ENCODE measurements at regions not wholly inside any gene's neighbourhood (a gene's known extent, or its start where the extent isn't known, plus 50 kb on each side); places are given as distances from the start of the nearest gene placed in this dataset.

DNA sequence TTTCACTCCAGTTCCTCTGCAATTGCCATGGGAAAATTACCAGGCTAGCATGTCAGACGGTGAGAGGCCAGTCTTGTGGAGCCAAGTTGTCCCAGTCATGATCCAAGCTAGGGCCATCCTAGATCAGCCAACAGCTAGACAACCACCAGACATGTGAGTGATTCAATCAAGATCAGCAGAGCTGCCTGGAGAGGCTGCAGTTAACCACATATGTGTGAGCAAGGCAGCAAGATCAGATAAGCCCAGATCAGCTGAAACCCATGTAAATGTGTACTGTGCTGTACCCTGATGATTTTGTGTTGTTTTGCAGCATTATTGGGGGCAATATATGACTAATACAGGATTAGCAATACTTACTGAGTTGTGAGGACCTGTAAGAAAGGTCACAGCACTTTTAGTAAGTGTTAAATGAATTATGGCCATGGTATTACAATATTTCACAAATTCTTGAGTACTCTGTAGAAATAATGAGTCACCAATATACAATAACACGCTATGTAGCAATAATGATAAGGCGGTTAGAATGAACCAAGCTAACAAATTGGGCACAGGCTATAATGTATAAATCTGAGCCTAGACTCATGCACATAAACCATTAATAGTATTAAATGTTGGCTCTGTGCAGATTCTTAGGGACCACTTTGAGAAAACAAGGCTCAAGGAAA lies 91.4 kb downstream of the SUDS3 start:
- no peak for DNase-seq (ENCODE audit: low spot score)

DNA sequence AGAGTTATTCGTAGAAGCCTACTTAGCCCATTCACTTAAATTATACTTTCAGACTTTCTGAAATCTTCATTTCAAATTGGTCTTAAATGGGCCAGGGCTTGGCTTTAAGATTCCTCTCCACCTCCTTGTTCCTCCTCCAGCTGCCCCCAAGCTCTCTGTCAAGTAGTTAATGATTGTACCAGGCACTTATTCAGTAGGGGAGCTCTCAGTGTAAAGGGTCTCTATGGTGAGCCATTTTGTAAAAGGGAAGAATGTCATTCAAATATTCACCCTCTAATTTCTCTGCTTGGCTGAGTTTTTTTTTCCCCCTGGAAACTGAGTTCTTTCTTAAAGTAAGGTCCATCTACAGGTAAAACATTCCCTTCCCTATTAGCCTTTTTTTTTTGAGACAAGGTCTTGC lies 96.6 kb downstream of the SUDS3 start:
- no peak for DNase-seq (ENCODE audit: low spot score)

GRCh38 chr12:118480235-118480634 lies 103.9 kb downstream of the SUDS3 start:
- no peak for DNase-seq (ENCODE audit: low spot score)

GRCh38 chr12:118488034-118488433 lies 111.7 kb downstream of the SUDS3 start:
- DNase-seq (ENCODE audit: low spot score): no peak

DNA sequence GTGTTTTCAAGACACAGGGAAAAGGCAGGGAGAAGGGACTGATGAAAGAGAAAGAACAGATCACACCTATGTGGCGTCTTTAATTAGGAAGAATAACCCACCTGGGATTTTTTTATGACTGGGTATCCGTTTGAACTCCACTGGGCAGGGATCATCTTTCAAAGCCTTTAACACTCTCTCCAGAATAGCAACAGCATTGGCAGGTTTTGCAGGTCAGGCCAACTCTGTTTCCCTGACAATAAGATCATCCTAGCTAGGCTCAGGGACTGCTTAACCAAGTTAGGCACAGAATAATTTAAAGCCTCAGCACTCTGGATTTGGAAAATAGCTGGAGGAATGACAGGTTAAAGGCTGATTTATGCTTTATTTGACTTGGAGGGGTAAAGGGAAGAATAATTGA lies 117.6 kb downstream of the SUDS3 start:
- DNase-seq (ENCODE audit: low spot score): no peak

- no peak for DNase-seq (ENCODE audit: low spot score)
Measured at GRCh38 chr12:118494776-118495175, 118.4 kb downstream of the SUDS3 start.

GRCh38 chr12:118495296-118495695 lies 118.9 kb downstream of the SUDS3 start:
- DNase-seq (ENCODE audit: low spot score): no peak

DNA sequence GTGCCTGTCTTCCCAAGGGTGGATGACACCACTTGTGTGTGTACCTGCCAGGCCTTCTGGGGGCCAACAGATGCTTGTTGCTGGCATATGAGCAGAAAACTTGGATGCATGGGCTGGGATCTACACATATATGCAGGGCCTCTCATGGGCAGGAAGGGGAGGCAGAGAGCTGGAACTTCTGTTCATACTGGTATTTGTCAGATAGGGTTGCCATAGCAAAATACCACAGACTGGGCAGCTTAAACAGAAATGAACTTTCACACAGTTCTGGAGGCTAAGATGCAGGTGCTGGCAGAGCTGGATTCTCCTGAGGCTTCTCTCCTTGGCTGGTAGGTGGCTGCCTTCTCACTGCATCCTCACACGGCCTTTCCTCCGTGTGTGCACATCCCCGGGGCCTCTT lies 121.8 kb downstream of the SUDS3 start:
- no peak for DNase-seq (ENCODE audit: low spot score)

- DNase-seq (ENCODE audit: low spot score): no peak
Measured at GRCh38 chr12:118500299-118500698, 123.9 kb downstream of the SUDS3 start.

DNA sequence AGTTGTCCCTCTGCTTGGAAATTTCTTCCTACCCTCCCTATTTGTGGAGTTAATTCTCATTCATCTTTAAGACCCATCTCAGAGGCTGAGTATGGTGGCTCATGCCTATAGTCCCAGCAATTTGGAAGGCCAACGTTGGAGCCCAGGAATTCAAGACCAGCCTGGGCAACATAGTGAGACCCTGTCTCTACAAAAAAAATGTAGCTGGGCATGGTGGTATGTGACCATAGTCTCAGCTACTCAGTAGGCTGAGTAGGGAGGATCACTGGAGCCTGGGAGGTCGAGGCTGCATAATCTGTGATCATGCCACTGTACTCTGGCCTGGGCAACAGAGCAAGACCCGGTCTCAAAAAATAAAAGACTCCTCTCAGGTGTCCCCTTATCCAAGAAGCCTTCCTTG lies 125.1 kb downstream of the SUDS3 start:
- DNase-seq (ENCODE audit: low spot score): no peak

DNA sequence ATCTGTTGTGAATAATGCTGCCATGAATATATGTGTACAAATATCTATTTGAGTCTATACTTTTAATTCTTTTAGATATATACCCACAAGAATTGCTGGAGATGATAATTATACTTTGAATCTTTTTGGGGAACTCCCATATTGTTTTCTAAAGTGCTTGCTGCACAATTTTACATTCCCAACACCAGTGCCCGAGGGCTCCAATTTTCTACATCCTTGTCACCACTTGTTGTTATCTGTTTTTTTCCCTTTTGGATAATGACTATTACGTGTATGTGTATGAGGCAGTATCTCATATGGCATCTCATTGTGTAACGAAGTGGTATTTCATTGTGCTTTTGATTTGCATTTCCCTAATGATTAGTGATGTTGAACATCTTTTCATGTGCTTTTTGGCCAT lies 127.1 kb downstream of the SUDS3 start:
- DNase-seq (ENCODE audit: low spot score): no peak

- DNase-seq (ENCODE audit: low spot score): no peak
Measured at GRCh38 chr12:118512669-118513068, 136.3 kb downstream of the SUDS3 start.

- no peak for DNase-seq (ENCODE audit: low spot score)
Measured at GRCh38 chr12:118513611-118514010, 137.3 kb downstream of the SUDS3 start.

DNA sequence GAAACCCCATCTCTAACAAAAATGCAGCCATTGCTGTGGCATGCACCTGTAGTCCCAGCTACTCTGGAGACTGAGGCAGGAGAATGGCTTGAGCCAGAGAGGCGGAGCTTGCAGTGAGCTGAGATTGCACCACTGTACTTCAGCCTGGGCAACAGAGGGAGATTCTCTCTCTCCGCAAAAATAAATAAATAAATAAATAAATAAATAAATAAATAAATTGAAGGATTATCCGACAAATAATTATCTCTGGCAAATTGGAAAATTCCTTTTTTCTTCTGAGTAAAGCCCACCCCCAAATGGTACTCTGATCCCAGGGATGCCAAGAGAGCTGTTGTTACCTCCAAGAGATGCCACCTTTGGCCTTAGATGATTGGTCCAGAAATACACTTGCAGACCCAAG lies 137.9 kb downstream of the SUDS3 start:
- no peak for DNase-seq (ENCODE audit: low spot score)

DNA sequence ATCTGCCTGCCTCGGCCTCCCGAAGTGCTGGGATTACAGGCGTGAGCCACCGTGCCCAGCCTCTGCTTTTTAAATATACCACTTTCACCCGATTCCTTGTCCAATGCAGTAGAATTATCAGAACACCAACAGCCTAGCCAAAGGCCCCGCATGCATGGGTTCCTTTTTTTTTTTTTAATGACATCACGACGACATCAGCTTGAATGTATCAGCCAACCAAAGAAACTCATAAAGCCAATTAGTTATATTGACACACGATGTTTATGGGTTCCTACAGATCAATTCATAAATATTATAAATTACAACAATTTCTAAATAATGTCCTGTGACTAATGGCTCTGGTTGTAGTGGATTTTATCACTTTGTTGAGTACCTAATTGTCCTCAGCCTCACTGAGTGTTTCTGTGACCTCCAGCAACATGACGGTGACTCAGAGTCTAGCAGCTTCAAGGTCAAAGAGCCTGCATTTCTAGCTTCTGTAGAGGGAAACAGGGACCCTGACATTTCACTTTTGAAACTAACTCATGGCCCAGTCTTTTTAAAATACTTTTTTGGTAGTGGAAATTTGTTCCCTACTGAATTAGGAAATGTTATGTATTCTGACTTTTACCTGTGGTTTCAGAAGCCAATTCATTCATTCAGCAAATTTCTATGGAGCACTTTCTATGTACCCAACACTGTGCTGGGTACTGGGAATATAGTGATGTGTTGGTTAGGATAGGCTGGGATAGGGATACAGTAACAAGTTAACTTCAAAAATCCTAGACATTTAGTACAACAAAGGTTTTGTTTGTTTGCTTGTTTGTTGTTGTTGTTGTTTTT lies 144.1 kb downstream of the SUDS3 start:
- no peak for DNase-seq (ENCODE audit: low spot score)

DNA sequence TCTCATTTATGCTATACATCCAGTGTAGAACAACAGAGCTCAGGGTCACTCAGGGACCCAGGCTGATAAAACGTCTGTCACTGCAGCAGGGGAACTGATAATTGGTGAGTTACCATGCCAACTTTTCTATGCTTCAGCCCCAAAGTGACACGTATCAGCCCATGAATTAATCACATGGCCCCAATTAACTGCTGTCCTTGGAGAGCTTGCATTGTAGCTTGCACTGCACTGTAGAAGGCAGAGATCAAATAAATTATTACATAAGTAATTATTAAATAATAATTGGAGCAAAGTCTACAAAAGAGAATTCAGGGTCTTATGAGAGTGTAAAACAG lies 144.6 kb downstream of the SUDS3 start:
- DNase-seq (ENCODE audit: low spot score): no peak

- no peak for DNase-seq (ENCODE audit: low spot score)
Measured at GRCh38 chr12:118524446-118524845, 148.1 kb downstream of the SUDS3 start.

GRCh38 chr12:118525216-118525615 lies 148.9 kb downstream of the SUDS3 start:
- DNase-seq (ENCODE audit: low spot score): no peak

DNA sequence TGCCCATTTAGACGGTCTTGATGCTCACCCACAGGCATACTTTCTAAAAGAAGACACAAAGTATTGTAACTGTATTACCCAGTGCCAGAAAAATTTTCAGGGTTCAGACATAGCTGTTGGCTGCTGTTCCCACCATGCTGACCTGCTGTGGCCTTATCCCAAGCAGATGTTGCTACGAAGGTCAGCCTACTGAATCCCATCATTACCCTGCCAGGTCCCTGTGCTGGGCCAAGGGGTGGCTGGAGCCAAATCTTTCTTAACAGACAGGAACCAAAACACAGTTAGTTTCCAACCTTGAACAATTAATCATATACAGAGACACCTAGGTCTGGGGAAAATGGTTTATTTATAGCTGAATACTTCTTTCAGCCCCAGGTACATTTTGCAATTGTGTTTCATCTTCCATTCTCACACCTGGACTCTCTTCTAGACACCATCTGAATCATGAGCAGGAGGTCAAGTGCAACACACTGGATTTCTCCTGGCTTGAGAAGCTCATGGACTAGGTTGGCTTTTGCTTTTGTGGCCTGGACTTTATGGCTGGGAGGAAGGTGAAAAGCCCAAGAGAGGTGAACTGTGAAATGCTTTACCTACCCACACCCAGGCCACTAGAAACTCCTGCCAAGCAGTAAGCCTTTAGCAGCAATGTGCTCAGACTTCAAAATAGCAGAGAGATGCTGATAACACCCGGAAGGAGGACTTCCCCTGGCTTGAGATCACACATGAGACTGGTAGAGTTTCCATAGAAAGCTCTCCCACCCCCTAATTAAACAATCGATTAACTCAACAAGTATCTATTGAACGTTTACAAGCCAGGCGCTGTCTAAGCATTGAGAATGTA lies 150.1 kb downstream of the SUDS3 start:
- DNase-seq (ENCODE audit: low spot score): no peak

DNA sequence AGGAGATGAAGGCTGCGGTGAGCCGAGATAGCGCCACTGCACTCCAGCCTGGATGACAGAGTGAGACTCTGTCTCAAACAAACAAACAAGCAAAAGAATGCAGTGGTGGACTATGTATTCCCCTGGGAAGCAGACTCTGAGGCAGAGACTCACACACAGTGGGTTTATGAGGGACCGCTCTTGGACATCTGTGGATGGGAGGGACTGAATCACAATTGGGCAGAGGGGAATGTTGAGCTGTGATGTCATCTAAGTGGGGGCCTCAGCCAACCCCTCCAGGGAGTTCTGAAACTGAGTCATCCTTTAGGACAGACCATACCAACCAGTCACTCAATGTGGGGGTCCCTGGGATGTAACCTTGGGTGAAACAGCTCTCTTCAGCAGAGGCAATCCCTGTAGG lies 151.0 kb downstream of the SUDS3 start:
- no peak for DNase-seq (ENCODE audit: low spot score)

DNA sequence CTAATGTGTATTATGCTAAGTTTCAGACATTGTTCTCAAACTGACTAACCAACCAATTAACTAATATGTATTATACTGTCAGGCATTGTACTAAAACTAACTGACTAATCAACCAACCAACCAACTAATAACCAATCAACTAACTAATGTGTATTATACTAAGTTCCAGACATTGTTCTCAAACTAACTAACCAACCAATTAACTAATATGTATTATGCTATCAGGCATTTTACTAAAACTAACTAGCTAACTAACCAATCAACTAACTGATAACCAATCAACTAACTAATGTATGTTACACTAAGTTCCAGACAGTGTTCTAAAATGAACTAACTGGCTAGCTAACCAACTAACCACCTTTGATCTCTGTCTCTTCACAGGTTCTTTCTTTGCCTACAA lies 152.3 kb downstream of the SUDS3 start:
- DNase-seq (ENCODE audit: low spot score): no peak

DNA sequence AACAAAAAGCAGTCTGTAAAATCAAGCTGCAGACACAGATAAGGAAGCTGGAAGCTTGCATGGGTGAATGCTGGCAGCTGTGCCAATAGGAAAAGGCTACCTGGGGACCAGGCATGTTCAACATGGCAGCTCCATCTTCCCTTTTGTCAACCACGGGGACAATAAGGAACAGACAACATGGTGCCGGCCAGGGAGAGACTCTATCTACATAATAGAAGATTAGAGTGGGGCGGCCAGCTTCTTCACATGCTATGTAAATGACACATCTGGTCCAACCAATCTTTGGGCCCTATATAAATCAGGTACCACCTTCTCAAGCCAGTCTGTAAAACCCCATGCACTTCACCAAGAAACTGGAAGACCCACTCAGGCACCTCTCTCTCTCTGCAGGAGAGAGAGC lies 157.6 kb downstream of the SUDS3 start:
- DNase-seq (ENCODE audit: low spot score): no peak

DNA sequence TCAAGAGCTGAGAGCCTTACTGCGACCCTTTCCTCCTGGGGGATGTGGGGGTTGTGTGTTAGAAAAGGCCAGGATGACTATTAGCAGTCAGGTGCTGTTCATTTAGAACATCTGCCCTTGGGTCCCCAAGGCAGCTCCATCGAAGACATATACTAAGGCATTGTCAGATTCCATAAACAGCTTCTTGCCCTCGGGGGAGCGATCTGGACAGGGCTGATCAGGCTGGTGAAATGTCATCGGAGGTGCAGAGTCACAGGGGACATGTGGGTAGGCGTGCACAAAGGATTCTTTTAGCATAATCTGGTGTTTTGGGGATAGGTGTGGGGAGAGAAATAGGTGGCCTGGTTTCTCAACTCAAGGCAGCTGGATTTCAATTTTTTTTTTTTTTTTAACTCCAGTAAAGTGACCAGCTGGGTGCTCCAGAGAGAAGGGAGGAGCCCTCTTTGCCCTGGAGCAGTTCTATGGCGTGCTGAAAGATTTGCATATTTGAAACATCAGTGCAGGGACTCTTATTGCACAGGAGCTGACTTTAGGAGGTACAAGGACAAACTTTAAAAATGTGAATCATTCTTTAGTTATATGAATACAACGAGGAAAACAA lies 160.1 kb downstream of the SUDS3 start:
- DNase-seq (ENCODE audit: low spot score): no peak

Measured in hematopoietic multipotent progenitor cell treated with erythropoietin and hydrocortisone succinate and interleukin-3 and kit ligand, for 17 days (in vitro differentiated cells).